Activated CD4-positive, alpha-beta T cell treated with anti-CD3 and anti-CD28 coated beads, Interleukin-2, amount 50 U/mL, for 24 hours (primary cell): ENCODE measurements at regions not wholly inside any gene's neighbourhood (a gene's known extent, or its start where the extent isn't known, plus 50 kb on each side); places are given as distances from the start of the nearest gene placed in this dataset.

Experiments
- DNase-seq, 2 donors: peaks; one replicate each; pipeline ENCODE4 v3.0.0-alpha.2; 2020; ENCODE audit warnings: low read depth in 1 of 2, low spot score in 1 of 2

- no peak for DNase-seq
Observed at GRCh38 chr4:126955292-126956183, 677.2 kb upstream of the INTU start.

DNA sequence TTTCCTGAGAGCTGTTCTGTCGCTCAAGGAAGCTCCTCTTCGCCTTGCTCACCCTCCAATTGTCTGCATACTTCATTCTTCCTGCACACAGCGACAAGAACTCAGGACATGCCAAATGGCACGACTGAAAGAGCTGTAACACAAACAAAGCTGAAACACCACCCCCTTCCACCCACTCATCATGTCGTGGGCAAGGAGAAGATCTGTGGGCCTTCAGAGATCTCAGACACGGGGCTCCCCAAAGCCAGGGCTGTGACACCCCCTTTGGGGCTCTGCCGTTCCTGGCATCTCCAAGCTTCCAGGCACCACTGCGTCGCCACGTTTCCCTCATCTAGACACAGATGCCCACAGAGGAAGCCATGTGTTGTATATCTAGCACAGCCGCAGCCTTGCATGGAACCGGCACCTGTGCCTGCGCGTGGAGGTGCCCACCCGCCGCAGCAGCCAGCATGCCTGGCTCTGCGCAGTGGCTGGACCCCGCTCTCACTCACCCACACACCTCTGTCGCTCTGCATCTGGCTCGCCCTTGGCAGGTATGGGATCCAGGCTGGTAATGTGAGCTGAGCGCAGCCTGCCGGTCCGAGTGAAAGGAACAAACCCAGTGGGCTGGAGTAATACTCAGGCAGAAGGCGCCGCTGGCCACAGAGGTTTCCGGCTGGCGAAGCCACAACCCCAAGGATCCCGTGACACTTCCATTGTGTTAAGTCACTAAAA is 676.4 kb upstream of the INTU start:
- DNase-seq, result no peak

DNA sequence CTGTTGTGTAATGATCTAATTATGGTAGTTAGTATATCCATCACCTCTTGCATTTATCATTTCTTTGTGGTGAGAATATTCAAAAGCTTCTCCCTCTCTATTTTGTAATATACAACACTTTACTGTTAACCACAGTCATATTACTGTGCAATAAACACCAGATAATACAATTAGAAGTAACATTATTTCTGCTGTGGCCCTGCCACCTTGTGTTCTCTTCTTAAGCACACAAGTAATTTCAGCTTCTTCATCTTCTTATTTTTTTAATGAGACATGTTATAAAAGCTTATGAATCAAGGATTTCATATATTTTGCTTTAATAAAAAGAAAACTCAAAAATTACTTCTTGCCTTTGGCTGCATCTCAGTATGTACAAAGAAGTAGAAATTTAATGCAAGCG is 675.2 kb upstream of the INTU start:
- DNase-seq, result no peak

DNA sequence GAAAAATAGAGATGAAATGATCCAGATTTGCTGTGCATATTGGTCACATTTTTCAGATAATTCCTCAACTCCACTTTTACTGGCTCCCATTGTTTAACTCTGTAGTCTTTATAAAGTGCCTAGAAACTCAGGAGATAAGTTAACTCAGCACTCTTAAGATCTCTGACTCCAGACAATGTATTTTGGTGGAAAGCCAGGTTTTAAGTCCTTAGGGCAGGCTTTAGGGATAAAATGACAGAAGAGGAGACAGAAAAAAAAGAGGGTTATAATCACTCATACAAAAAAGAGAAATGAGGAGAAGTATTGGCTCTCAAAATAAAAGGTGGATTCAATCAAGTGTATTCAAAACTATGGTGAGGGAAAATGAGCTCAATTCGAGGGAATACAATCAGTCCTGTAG is 674.8 kb upstream of the INTU start:
- DNase-seq, result no peak

- DNase-seq, result no peak
Observed at GRCh38 chr4:126958482-126958881, 674.3 kb upstream of the INTU start.

DNA sequence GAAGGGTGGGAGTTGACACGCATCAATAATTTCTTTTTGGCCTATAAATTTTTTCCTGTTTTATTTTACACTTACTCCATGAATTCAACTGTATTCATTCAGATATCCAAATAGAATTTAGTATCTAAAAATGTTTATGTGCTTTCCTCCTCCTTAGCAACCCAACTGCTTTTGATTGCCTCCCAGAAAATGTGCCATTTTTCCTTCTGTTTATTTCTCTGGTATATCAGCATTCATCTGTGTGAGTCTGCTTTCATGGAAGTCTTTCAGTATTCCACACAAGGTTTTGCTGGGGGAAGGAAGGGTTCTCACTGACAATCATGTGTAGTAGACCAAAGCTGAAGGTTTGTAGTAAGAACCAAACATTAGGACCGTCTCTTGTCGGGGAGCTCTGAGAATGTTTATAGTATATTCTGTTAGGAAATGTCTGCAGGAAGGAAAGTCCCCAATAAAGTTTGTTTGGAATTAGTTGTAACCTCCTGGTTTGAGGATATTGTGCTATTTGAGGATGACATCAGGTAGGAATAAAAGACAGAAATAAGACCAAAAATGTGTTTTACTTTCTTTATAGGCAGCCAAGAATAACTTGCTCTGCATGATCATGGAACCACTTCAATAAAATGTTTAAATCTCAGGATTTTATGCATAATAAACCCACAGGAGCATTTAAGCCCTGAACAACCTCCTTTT is 673.6 kb upstream of the INTU start:
- DNase-seq, result no peak

DNA sequence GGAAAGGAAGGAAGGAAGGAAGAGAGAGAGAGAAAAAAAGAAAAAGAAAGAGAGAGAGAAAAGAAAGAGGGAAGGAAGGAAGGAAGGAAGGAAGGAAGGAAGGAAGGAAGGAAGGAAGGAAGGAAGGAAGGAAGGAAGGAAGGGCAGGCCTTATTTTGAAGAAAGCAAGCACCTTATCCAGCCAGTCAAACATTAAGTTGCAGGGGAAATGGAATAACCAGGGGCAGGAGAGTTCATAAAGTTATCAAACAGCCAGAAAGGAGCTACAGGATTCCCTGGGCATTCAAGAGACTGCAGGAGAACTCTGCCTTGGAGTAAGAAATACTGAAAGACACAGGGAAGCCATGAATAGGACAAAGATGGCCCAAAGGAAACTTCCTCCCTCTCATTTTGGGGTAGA is 672.0 kb upstream of the INTU start:
- no peak for DNase-seq

DNA sequence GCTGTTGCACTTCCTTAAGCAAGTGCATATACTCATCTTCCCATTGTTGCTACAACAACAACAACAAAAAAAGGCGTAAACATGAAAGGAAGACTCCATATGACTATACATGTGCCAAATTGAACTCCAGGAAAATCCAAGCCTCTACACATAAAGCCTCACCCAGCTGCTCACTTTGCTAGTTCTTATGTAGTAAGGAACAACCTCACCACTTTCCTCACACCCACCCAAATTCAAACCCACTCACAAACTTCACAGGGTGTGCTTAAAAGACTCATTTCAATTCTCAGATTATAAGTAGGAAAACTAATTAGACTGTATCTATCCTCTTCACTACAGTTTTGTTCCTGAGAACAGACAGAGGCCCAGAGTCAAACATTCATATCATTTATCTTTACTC is 671.1 kb upstream of the INTU start:
- DNase-seq, result no peak

DNA sequence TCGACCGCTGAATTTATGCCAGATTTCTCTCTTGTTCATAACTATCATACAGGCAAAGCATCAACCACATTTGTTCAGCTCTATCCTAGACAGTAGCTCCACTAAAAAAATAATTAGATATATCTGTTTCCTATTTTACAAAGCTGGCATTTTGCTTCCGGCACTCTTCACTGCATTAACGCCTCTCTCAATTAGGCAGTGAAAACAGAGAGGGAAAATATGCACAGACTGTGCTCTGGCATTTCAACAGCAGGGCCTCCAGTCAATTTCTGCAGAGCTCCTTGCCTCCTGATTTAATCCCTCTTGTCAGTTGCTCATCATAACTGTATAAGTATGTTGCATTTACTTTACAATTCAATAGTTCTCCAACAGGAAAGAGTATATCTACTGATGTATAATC is 666.9 kb upstream of the INTU start:
- no peak for DNase-seq

DNA sequence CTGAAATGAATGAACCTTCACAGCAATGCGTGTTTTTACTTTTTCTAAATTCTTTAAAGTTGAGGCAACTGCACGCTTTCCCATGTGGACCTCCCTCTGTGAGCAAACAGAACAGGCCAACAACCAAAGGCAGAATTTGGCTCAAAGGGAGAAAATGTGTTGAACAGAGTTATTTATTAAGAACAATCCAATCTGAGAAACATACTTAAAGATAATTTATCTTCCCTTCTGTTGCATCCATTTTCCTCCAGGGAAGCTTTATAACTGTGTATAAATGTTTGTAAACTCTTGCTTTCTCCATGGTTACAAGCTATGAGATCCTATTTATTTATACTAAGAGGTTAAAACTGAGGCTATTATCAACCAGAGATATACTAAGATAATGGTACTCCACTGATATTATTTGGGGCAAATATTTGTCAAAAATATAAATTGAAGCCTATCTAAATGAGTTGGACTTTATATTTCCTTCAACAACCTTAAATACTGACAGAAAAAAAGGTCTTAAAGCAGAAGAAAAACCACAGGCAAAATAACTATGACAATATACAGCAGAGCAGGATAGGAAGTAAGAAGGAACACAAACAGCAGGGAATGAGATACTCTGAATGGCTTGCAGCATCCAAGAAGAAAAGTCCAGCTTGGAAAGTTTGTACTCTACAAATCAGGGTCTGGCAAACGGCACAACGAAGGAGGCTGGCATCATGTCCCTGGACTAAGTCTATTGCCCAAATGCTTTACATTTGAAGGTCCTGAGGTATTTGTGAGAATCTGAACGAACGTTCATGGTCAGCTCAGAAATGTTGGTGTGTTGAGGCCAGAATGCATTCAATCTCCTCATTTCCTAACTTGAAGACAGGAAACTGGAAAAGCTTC is 663.2 kb upstream of the INTU start:
- no peak for DNase-seq

- no peak for DNase-seq
Observed at GRCh38 chr4:126973201-126973600, 659.6 kb upstream of the INTU start.

DNA sequence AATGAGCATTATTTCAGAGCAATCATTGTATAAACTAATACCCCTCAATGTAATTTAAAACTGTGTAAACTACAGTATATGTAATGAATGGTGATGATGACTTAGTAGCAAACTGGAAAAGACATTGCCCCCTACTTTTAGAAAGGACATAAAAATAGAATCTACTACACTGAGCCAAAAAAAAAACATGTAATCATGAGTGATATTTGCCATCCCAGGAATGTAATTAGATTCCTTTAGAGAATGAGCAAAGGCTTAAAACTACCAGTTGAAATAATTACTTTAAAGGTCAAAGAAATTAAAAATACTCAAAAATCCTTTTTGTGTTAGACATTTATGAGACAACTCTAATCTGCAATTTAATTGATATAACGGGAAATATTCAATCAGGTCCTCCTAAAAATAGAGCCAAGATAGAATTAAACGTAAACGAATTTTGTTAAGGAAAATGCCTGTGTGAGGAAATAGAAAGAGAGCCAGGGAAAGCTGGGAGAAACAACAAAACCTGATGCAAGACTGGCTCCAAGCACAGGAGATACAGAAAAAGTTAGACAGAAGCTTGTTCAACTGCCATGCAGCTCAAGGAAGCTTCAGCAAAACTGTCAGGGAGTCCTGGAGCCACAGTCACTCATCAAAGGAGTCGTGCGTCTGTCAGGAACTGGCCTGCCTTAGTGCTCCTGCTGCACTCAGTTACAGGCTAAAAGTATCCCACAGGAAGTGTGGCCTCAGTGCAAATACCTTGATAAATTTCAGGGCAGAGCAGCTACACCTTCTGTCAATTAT is 655.7 kb upstream of the INTU start:
- DNase-seq, result no peak

DNA sequence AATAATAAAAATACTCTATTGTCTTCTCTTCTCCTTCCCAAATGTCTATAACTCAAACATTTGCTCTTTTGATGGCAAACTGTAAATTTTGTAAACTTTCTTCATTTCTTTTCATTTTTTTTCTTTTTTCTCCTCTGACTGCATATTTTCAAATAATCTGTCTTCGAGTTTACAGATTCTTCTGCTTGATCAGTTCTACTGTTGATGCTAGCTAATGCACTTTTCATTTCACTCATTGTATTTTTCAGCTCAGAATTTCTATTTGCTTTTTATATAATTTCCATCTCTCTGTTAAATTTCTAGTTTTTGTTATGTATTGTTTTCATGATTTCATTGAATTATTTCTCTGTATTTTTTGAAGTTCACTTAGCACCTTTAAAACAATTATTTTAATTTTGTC is 646.8 kb upstream of the INTU start:
- no peak for DNase-seq

- no peak for DNase-seq
Observed at GRCh38 chr4:126986828-126987227, 645.9 kb upstream of the INTU start.

- no peak for DNase-seq
Observed at GRCh38 chr4:126991965-126992364, 640.8 kb upstream of the INTU start.

GRCh38 chr4:126992910-126993309 is 639.8 kb upstream of the INTU start:
- DNase-seq, result no peak

DNA sequence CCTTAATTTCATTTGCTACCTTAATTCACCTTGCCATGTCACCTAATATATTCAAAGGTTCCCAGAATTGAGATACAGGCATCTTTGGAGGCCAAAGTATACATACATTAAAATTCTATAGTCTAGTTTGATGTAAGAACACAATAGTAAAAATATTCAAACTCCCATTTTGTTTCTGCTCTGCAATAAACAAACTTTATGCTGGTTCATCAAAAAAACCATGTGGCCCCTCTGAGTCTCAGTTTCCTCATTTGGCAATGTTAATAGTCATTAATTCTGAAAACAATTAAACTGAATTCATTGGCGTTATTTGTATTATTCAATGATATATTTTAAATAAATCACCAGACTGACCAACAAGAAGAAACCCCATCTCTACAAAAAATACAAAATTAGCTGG is 639.4 kb upstream of the INTU start:
- no peak for DNase-seq

GRCh38 chr4:126995235-126995634 is 637.5 kb upstream of the INTU start:
- no peak for DNase-seq

DNA sequence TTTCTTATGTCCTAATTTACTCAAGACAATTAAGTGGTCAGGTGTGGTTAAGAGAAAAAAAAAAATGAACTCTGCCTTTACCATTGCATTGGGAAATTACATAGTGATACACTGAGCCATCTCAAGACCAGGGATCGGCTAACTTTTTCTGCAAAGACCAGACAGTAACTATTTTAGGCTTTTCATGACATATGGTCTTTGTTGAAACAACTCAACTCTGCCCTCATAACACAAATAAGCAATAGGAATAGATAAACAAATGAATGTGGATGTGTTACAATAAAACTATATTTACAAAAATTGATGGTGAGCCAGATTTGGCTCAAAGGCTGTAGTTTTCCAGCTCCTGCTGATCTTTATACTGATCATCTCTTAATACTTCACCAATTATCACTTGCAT is 632.6 kb upstream of the INTU start:
- no peak for DNase-seq

- DNase-seq, result no peak
Observed at GRCh38 chr4:127000846-127001245, 631.9 kb upstream of the INTU start.
